GM12874 (cell line): ENCODE measurements at regions not wholly inside any gene's neighbourhood (a gene's known extent, or its start where the extent isn't known, plus 50 kb on each side); places are given as distances from the start of the nearest gene placed in this dataset.

Source experiments
- TF ChIP-seq, protein P1 (sequence below): IDR thresholded peaks from 2 replicates; pipeline ENCODE4 v1.5.1; 2011; ENCODE audit warnings: low read depth, mild to moderate bottlenecking, control low read depth, low read length, moderate library complexity; ENCODE audit not compliant: insufficient read depth

DNA sequence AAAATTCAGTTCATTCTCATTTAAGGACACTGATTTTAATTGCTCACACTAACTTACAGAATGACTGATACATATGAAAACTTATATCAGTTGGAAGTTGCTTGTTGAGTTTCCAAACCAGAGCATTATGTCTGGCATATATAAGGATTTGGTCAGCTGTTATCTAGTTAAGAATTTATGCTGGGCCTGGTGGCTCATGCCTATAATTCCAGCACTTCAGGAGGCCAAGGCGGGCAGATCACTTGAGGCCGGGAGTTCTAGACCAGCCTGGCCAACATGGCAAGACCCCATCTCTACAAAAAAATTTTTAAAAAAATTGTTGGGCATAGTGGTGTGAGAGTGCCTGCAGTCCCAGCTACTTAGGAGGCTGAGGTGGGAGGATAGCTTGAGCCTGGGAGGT is 73.1 kb downstream of the SPRY1 start:
- TF ChIP-seq, protein P1, sequence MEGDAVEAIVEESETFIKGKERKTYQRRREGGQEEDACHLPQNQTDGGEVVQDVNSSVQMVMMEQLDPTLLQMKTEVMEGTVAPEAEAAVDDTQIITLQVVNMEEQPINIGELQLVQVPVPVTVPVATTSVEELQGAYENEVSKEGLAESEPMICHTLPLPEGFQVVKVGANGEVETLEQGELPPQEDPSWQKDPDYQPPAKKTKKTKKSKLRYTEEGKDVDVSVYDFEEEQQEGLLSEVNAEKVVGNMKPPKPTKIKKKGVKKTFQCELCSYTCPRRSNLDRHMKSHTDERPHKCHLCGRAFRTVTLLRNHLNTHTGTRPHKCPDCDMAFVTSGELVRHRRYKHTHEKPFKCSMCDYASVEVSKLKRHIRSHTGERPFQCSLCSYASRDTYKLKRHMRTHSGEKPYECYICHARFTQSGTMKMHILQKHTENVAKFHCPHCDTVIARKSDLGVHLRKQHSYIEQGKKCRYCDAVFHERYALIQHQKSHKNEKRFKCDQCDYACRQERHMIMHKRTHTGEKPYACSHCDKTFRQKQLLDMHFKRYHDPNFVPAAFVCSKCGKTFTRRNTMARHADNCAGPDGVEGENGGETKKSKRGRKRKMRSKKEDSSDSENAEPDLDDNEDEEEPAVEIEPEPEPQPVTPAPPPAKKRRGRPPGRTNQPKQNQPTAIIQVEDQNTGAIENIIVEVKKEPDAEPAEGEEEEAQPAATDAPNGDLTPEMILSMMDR, result no peak

DNA sequence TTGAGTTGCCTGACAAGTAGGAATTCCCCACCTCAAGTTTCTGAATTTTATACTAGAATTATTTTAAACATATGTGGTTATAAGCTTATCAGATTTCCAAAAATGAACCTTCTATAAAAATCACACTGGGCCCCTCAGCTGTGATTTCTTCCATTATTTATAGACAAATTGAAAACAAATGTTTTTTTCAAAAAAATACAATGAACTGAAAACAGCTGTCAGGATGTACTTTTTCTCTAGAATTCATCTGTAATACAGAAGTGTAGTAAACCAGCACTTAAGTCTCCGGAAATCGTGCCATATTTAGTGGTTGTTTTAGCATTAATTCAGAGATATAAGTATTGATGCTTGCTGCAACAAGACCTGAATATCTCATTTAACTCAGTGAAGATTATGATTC is 74.0 kb downstream of the SPRY1 start:
- TF ChIP-seq, protein P1, result no peak

DNA sequence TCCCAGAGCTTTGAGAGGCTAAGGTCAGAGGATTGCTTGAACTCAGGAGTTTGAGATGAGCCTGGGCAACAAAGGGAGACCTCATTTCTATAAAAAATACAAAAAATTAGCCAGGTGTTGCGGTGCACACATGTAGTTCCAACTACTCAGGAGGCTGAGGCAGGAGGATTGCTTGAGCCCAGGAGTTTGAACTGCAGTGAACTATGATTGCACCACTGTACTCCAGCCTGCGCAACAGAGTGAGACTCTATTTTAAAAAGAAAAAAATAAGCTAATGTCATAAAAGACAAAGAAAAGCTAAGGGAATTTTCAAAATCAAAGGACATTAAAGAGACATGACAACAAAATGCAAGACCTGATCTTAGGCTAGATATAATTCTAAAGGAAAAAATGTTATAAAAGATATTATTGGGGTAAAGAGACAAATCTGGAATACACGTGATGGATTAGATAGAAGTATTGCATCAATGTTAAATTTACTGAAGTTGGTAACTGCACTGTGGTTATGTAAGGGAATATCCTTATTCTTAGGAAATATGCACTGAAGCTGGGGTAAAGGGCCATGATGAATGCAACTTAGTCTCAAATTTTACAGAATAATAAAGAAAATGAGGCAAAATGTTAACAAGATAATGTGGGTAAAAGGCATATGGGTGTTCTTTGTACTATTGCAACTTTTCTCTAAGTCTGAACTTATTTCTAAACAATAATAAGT is 75.2 kb downstream of the SPRY1 start:
- TF ChIP-seq, protein P1, result no peak

- TF ChIP-seq, protein P1, result no peak
Measured at GRCh38 chr4:123474817-123475216, 78.2 kb downstream of the SPRY1 start.

DNA sequence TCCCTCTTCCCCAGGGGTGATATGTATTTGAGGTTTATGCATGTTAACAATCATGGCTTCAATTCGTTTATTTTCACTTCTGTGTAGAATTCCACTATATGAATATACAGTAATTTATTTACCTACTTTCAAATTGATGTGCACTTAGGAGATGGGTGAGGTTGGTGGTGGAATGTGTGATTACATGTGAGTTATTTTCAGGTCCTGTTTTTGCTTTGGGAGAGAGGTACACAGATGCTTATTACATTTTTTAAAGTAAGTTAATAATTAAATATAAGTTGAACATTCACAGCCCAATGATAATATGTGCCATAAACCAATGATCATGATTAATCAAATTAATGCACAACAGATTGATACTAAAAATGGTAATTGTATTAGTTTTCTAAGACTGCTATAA is 79.5 kb downstream of the SPRY1 start:
- TF ChIP-seq, protein P1, result no peak

- TF ChIP-seq, protein P1, result no peak
Measured at GRCh38 chr4:123477711-123478209, 81.2 kb downstream of the SPRY1 start.

- TF ChIP-seq, protein P1, result no peak
Measured at GRCh38 chr4:123478859-123479345, 82.3 kb downstream of the SPRY1 start.
